HEK293T (cell line): ENCODE measurements at regions not wholly inside any gene's neighbourhood (a gene's known extent, or its start where the extent isn't known, plus 50 kb on each side); places are given as distances from the start of the nearest gene placed in this dataset.

Source experiments
- BHLHE40 ChIP-seq: fragments of 450-650 bp; IDR thresholded peaks from 2 replicates; pipeline ENCODE4 v1.6.1; 2016; ENCODE audit warnings: mild to moderate bottlenecking, moderate library complexity, borderline replicate concordance
- ELF4 ChIP-seq: fragments of 450-650 bp; IDR thresholded peaks from 2 replicates; pipeline ENCODE4 v1.6.1; 2017; ENCODE audit warnings: antibody characterized with exemption
- FOXA1 ChIP-seq: fragments of 450-650 bp; IDR thresholded peaks from 2 replicates; pipeline ENCODE4 v1.6.1; 2016; ENCODE audit warnings: mild to moderate bottlenecking
- FOXK2 ChIP-seq: fragments of 450-650 bp; IDR thresholded peaks from 2 replicates; pipeline ENCODE4 v1.6.1; 2016; ENCODE audit warnings: mild to moderate bottlenecking
- FOXM1 ChIP-seq: fragments of 450-650 bp; IDR thresholded peaks from 2 replicates; pipeline ENCODE4 v1.6.1; 2017; ENCODE audit warnings: mild to moderate bottlenecking, borderline replicate concordance
- HDGF ChIP-seq: fragments of 450-650 bp; IDR thresholded peaks from 2 replicates; pipeline ENCODE4 v1.6.1; 2017; ENCODE audit warnings: antibody characterized with exemption, borderline replicate concordance
- L3MBTL2 ChIP-seq: fragments of 450-650 bp; conservative IDR thresholded peaks from 2 replicates; pipeline ENCODE4 v1.6.1; 2016; ENCODE audit warnings: mild to moderate bottlenecking
- NFRKB ChIP-seq: fragments of 450-650 bp; IDR thresholded peaks from 2 replicates; pipeline ENCODE4 v1.6.1; 2016; ENCODE audit warnings: mild to moderate bottlenecking, moderate library complexity
- SP1 ChIP-seq: fragments of 450-650 bp; IDR thresholded peaks from 2 replicates; pipeline ENCODE4 v1.6.1; 2017
- SUZ12 ChIP-seq: fragments of 450-650 bp; IDR thresholded peaks from 2 replicates; pipeline ENCODE4 v1.6.1; 2016; ENCODE audit warnings: mild to moderate bottlenecking
- TARDBP ChIP-seq: fragments of 450-650 bp; IDR thresholded peaks from 2 replicates; pipeline ENCODE4 v1.6.1; 2016

DNA sequence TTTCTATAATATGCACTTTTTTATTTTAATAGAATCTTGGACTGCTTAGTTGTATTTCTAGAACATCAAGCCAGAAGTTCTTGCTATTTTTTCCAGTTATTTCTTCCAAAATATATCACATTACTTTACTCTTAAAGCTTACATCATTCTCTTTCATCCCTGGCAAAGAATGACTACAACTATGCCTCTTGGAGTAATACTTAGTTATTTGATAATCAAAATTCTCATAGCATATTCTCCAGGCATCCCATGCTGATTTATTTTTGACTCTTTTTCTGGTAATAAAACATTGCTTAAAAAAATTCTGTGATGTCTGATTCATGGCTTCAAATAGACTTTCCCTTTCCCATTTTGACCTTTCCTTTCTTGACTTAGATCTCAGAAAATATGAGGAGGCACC, 118.7 kb upstream of the TSPAN8 start:
- no peak for TF ChIP-seq NFRKB
- TF ChIP-seq TARDBP: no peak
- TF ChIP-seq FOXK2: no peak
- TF ChIP-seq SP1: no peak
- TF ChIP-seq FOXM1: no peak
- TF ChIP-seq ELF4: no peak
- no peak for TF ChIP-seq BHLHE40
- TF ChIP-seq FOXA1: no peak
- no peak for TF ChIP-seq SUZ12
- no peak for TF ChIP-seq HDGF
- no peak for TF ChIP-seq L3MBTL2
